GM23338 (cell line): ENCODE measurements at regions not wholly inside any gene's neighbourhood (a gene's known extent, or its start where the extent isn't known, plus 50 kb on each side); places are given as distances from the start of the nearest gene placed in this dataset.

Experiments used
- ATAC-seq: fragments of 200-7000 bp; cut with Tn5 transposase; 3 replicates; pipeline ENCODE4 v1.9.1; 2020
- DNase-seq: peaks from one replicate; pipeline ENCODE4 v3.0.0-alpha.2; 2015; ENCODE audit warnings: low spot score
- H2AFZ ChIP-seq: fragments of 200-600 bp; sonication (generic); 2 replicates; pipeline ENCODE4 v1.8.0; 2016; ENCODE audit warnings: antibody characterized with exemption, mild to moderate bottlenecking, moderate library complexity
- H3F3A ChIP-seq: fragments of 200-600 bp; sonication (generic); replicated peaks from 2 replicates; pipeline ENCODE4 v1.8.0; 2017; ENCODE audit warnings: antibody characterized with exemption, mixed run types, low read depth
- H3K27ac ChIP-seq: fragments of 200-600 bp; sonication (generic); 2 replicates; pipeline ENCODE4 v1.6.1; 2016; ENCODE audit warnings: low read depth
- H3K27me3 ChIP-seq: fragments of 200-600 bp; sonication (generic); 2 replicates; pipeline ENCODE4 v1.8.0; 2016; ENCODE audit warnings: mild to moderate bottlenecking, mixed run types, moderate library complexity; ENCODE audit not compliant: insufficient read depth
- H3K36me3 ChIP-seq: fragments of 200-600 bp; sonication (generic); 2 replicates; pipeline ENCODE4 v1.8.0; 2016; ENCODE audit warnings: mild to moderate bottlenecking; ENCODE audit not compliant: insufficient read depth
- H3K4me1 ChIP-seq: fragments of 200-600 bp; sonication (generic); 2 replicates; pipeline ENCODE4 v1.8.0; 2016; ENCODE audit warnings: mild to moderate bottlenecking, moderate library complexity; ENCODE audit not compliant: insufficient read depth
- H3K4me2 ChIP-seq: fragments of 200-600 bp; sonication (generic); 2 replicates; pipeline ENCODE4 v1.7.1; 2017; ENCODE audit warnings: mixed run types
- H3K4me3 ChIP-seq: fragments of 200-600 bp; sonication (generic); 2 replicates; pipeline ENCODE4 v1.6.1; 2016; ENCODE audit warnings: mixed run types
- H3K79me2 ChIP-seq: fragments of 200-600 bp; sonication (generic); replicated peaks from 2 replicates; pipeline ENCODE4 v1.8.0; 2017; ENCODE audit warnings: mild to moderate bottlenecking; ENCODE audit not compliant: insufficient read depth
- H3K9me2 ChIP-seq: fragments of 200-600 bp; sonication (generic); 2 replicates; pipeline ENCODE4 v1.8.0; 2017; ENCODE audit not compliant: insufficient read depth
- H4K20me1 ChIP-seq: fragments of 200-600 bp; sonication (generic); replicated peaks from 2 replicates; pipeline ENCODE4 v1.8.0; 2017; ENCODE audit warnings: mild to moderate bottlenecking; ENCODE audit not compliant: insufficient read depth
- H3K27ac Mint-ChIP-seq: 2 replicates; pipeline ENCODE4 v1.8.0; 2020; ENCODE audit warnings: inconsistent platforms, mild to moderate bottlenecking, moderate library complexity, mixed read lengths
- H3K27me3 Mint-ChIP-seq: 3 replicates; pipeline ENCODE4 v1.8.0; 2022; ENCODE audit warnings: low read depth, mild to moderate bottlenecking, moderate library complexity, mixed read lengths, inconsistent platforms; ENCODE audit not compliant: insufficient read depth, poor library complexity
- H3K36me3 Mint-ChIP-seq: 3 replicates; pipeline ENCODE4 v1.8.0; 2021; ENCODE audit warnings: low read depth, mild to moderate bottlenecking, inconsistent platforms, moderate library complexity, mixed read lengths
- H3K4me1 Mint-ChIP-seq: 3 replicates; pipeline ENCODE4 v1.8.0; 2020; ENCODE audit warnings: mild to moderate bottlenecking, inconsistent platforms, mixed read lengths
- H3K4me3 Mint-ChIP-seq: 3 replicates; pipeline ENCODE4 v1.8.0; 2021; ENCODE audit warnings: moderate library complexity, mild to moderate bottlenecking, inconsistent platforms, mixed read lengths
- H3K9me3 Mint-ChIP-seq: 3 replicates; pipeline ENCODE4 v1.8.0; 2020; ENCODE audit warnings: moderate library complexity, mild to moderate bottlenecking, inconsistent platforms, mixed read lengths
- CREB1 ChIP-seq: fragments of 250-450 bp; sonication (Bioruptor Pico); IDR thresholded peaks from 2 replicates; pipeline ENCODE4 v1.5.0; 2020; ENCODE audit warnings: low read depth, mild to moderate bottlenecking, moderate library complexity
- EZH2 ChIP-seq: fragments of 200-600 bp; sonication (generic); IDR thresholded peaks from one replicate; pipeline ENCODE4 v1.8.0; 2017; ENCODE audit warnings: antibody characterized with exemption, mild to moderate bottlenecking, low read depth; ENCODE audit not compliant: unreplicated experiment
- EZH2phosphoT487 ChIP-seq: fragments of 200-600 bp; sonication (generic); IDR thresholded peaks from one replicate; pipeline ENCODE4 v1.8.1; 2018; ENCODE audit warnings: antibody characterized with exemption; ENCODE audit not compliant: unreplicated experiment
- JUNB ChIP-seq: IDR thresholded peaks from one replicate; pipeline ENCODE4 v1.6.1; 2016; ENCODE audit warnings: antibody characterized with exemption; ENCODE audit not compliant: unreplicated experiment
- NANOG ChIP-seq: IDR thresholded peaks from 2 replicates; pipeline ENCODE4 v1.6.1; 2016; ENCODE audit warnings: antibody characterized with exemption, borderline replicate concordance
- POLR2AphosphoS5 ChIP-seq: IDR thresholded peaks from 2 replicates; pipeline ENCODE4 v1.6.1; 2016; ENCODE audit warnings: antibody characterized with exemption, low read depth
- STAT1 ChIP-seq: IDR thresholded peaks from one replicate; pipeline ENCODE4 v1.6.1; 2016; ENCODE audit warnings: antibody characterized with exemption; ENCODE audit not compliant: unreplicated experiment
- ZNF114 ChIP-seq: fragments of 250-450 bp; sonication (Bioruptor Pico); IDR thresholded peaks from 2 replicates; pipeline ENCODE4 v1.5.0; 2020; ENCODE audit warnings: mild to moderate bottlenecking, moderate library complexity
- ZNF331 ChIP-seq: fragments of 250-450 bp; sonication (Bioruptor Pico); IDR thresholded peaks from 2 replicates; pipeline ENCODE4 v1.5.0; 2020; ENCODE audit warnings: low read depth, mild to moderate bottlenecking, moderate library complexity
- TF ChIP-seq, protein P1 (sequence below): IDR thresholded peaks from 2 replicates; pipeline ENCODE4 v1.6.1; 2016; ENCODE audit warnings: antibody characterized with exemption
- TF ChIP-seq, protein P2 (sequence below), 2 experiments: fragments of 200-600 bp in 1 of 2; sonication (generic) in 1 of 2; conservative IDR thresholded peaks; 2 replicates each; pipeline versions ENCODE4 v1.5.1 to v1.6.1; 2016 to 2017; ENCODE audit warnings: antibody characterized with exemption in 2 of 2, low read depth in 2 of 2, mild to moderate bottlenecking in 2 of 2, moderate library complexity in 1 of 2
- TF ChIP-seq, protein P3 (sequence below): IDR thresholded peaks from one replicate; pipeline ENCODE4 v1.6.1; 2018; ENCODE audit warnings: antibody characterized with exemption; ENCODE audit not compliant: unreplicated experiment
- TF ChIP-seq, protein P4 (sequence below): fragments of 250-450 bp; sonication (Bioruptor Pico); IDR thresholded peaks from 2 replicates; pipeline ENCODE4 v1.5.0; 2020; ENCODE audit warnings: mild to moderate bottlenecking, moderate library complexity

DNA sequence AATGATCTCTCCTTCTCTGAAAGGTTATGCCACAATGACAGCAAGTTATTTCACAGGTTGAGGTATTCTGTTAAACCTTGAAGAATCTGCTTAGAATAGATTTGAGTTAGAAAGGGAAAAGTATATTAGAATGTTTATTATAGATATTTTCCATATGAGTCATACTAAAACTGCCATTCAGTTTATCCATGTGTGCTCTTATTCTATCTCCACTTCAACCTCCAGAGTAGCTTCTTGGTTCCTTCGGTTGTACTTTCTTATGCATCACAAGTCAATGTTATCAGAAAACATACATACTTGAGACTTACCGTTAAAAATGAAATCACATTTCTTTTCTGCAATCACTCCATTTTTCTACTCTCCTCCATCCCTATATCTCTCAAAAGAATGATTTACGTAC is 197.7 kb downstream of the BCAT1 start:
- Mint-ChIP-seq H3K27ac (no peak overlapping the region), H3K36me3 (no peaks in the 10 kb centered on the region), H3K9me3 (no peaks in the 10 kb centered on the region), H3K27me3 (peaks cover 3% of the 10 kb centered on the region), H3K4me1 (peaks cover 42% of the 10 kb centered on the region), H3K4me3 (no peak overlapping the region)
- Histone ChIP-seq H3K36me3 (no peaks in the 10 kb centered on the region), H2AFZ (no peak overlapping the region), H3K9me2 (no peaks in the 10 kb centered on the region), H3K27me3 (no peaks in the 10 kb centered on the region), H3K79me2 (no peaks in the 10 kb centered on the region), H3K27ac (no peak overlapping the region), H4K20me1 (no peaks in the 10 kb centered on the region), H3K4me2 (no peak overlapping the region), H3K4me1 (peaks cover 24% of the 10 kb centered on the region), H3K4me3 (no peak overlapping the region), H3F3A (no peaks in the 10 kb centered on the region)
- DNase-seq (no peak), ATAC-seq (no peak)
- TF ChIP-seq CREB1 (CRISPR knock-in tag) (no peak), ZNF331 (CRISPR knock-in tag) (no peak), EZH2 (no peak), EZH2phosphoT487 (no peak), NANOG (no peak), POLR2AphosphoS5 (no peak), ZNF114 (CRISPR knock-in tag) (no peak), JUNB (no peak), STAT1 (no peak)
- TF ChIP-seq, protein P1, sequence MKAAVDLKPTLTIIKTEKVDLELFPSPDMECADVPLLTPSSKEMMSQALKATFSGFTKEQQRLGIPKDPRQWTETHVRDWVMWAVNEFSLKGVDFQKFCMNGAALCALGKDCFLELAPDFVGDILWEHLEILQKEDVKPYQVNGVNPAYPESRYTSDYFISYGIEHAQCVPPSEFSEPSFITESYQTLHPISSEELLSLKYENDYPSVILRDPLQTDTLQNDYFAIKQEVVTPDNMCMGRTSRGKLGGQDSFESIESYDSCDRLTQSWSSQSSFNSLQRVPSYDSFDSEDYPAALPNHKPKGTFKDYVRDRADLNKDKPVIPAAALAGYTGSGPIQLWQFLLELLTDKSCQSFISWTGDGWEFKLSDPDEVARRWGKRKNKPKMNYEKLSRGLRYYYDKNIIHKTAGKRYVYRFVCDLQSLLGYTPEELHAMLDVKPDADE: no peak
- TF ChIP-seq, protein P2, sequence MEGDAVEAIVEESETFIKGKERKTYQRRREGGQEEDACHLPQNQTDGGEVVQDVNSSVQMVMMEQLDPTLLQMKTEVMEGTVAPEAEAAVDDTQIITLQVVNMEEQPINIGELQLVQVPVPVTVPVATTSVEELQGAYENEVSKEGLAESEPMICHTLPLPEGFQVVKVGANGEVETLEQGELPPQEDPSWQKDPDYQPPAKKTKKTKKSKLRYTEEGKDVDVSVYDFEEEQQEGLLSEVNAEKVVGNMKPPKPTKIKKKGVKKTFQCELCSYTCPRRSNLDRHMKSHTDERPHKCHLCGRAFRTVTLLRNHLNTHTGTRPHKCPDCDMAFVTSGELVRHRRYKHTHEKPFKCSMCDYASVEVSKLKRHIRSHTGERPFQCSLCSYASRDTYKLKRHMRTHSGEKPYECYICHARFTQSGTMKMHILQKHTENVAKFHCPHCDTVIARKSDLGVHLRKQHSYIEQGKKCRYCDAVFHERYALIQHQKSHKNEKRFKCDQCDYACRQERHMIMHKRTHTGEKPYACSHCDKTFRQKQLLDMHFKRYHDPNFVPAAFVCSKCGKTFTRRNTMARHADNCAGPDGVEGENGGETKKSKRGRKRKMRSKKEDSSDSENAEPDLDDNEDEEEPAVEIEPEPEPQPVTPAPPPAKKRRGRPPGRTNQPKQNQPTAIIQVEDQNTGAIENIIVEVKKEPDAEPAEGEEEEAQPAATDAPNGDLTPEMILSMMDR (conservative IDR thresholded peaks at IDR 0.05; ENCODE audit: low read depth in 2 of 2): no peak
- TF ChIP-seq, protein P3, sequence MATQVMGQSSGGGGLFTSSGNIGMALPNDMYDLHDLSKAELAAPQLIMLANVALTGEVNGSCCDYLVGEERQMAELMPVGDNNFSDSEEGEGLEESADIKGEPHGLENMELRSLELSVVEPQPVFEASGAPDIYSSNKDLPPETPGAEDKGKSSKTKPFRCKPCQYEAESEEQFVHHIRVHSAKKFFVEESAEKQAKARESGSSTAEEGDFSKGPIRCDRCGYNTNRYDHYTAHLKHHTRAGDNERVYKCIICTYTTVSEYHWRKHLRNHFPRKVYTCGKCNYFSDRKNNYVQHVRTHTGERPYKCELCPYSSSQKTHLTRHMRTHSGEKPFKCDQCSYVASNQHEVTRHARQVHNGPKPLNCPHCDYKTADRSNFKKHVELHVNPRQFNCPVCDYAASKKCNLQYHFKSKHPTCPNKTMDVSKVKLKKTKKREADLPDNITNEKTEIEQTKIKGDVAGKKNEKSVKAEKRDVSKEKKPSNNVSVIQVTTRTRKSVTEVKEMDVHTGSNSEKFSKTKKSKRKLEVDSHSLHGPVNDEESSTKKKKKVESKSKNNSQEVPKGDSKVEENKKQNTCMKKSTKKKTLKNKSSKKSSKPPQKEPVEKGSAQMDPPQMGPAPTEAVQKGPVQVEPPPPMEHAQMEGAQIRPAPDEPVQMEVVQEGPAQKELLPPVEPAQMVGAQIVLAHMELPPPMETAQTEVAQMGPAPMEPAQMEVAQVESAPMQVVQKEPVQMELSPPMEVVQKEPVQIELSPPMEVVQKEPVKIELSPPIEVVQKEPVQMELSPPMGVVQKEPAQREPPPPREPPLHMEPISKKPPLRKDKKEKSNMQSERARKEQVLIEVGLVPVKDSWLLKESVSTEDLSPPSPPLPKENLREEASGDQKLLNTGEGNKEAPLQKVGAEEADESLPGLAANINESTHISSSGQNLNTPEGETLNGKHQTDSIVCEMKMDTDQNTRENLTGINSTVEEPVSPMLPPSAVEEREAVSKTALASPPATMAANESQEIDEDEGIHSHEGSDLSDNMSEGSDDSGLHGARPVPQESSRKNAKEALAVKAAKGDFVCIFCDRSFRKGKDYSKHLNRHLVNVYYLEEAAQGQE: no peak
- TF ChIP-seq, protein P4, sequence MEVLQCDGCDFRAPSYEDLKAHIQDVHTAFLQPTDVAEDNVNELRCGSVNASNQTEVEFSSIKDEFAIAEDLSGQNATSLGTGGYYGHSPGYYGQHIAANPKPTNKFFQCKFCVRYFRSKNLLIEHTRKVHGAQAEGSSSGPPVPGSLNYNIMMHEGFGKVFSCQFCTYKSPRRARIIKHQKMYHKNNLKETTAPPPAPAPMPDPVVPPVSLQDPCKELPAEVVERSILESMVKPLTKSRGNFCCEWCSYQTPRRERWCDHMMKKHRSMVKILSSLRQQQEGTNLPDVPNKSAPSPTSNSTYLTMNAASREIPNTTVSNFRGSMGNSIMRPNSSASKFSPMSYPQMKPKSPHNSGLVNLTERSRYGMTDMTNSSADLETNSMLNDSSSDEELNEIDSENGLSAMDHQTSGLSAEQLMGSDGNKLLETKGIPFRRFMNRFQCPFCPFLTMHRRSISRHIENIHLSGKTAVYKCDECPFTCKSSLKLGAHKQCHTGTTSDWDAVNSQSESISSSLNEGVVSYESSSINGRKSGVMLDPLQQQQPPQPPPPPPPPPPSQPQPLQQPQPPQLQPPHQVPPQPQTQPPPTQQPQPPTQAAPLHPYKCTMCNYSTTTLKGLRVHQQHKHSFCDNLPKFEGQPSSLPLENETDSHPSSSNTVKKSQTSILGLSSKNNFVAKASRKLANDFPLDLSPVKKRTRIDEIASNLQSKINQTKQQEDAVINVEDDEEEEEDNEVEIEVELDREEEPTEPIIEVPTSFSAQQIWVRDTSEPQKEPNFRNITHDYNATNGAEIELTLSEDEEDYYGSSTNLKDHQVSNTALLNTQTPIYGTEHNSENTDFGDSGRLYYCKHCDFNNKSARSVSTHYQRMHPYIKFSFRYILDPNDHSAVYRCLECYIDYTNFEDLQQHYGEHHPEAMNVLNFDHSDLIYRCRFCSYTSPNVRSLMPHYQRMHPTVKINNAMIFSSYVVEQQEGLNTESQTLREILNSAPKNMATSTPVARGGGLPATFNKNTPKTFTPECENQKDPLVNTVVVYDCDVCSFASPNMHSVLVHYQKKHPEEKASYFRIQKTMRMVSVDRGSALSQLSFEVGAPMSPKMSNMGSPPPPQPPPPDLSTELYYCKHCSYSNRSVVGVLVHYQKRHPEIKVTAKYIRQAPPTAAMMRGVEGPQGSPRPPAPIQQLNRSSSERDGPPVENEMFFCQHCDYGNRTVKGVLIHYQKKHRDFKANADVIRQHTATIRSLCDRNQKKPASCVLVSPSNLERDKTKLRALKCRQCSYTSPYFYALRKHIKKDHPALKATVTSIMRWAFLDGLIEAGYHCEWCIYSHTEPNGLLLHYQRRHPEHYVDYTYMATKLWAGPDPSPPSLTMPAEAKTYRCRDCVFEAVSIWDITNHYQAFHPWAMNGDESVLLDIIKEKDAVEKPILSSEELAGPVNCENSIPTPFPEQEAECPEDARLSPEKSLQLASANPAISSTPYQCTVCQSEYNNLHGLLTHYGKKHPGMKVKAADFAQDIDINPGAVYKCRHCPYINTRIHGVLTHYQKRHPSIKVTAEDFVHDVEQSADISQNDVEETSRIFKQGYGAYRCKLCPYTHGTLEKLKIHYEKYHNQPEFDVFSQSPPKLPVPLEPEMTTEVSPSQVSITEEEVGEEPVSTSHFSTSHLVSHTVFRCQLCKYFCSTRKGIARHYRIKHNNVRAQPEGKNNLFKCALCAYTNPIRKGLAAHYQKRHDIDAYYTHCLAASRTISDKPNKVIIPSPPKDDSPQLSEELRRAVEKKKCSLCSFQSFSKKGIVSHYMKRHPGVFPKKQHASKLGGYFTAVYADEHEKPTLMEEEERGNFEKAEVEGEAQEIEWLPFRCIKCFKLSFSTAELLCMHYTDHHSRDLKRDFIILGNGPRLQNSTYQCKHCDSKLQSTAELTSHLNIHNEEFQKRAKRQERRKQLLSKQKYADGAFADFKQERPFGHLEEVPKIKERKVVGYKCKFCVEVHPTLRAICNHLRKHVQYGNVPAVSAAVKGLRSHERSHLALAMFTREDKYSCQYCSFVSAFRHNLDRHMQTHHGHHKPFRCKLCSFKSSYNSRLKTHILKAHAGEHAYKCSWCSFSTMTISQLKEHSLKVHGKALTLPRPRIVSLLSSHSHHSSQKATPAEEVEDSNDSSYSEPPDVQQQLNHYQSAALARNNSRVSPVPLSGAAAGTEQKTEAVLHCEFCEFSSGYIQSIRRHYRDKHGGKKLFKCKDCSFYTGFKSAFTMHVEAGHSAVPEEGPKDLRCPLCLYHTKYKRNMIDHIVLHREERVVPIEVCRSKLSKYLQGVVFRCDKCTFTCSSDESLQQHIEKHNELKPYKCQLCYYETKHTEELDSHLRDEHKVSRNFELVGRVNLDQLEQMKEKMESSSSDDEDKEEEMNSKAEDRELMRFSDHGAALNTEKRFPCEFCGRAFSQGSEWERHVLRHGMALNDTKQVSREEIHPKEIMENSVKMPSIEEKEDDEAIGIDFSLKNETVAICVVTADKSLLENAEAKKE: no peak
